ENCODE measurements at regions not wholly inside any gene's neighbourhood (a gene's known extent, or its start where the extent isn't known, plus 50 kb on each side); places are given as distances from the start of the nearest gene placed in this dataset.
"Not testable (repeated sequence)": the region's sequence is repeated elsewhere in the genome, so short reads cannot be mapped to it uniquely, and the experiment has no call there.

DNA sequence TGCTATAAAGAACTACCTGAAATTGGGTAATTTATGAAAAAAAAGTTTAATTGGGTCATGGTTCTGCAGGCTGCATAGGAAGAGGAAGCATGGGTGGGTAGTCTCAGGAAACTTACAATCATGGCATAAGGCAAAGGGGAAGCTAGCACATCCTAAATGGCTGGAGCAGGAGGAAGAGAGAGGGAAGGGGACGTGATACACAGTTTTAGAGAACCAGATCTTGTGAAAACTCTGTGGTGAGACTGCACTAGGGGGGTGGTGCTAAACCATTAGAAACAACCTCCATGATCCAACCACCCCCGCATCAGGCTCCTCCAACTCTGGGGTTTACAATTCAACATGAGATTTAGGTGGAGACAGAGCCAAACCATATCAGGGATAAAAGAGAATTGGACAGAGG, 624.2 kb downstream of the PRR16 start:
- H3K36me3 ChIP-seq: no peaks in the 10 kb centered on the region
- DNase-seq: no peak
- H3K4me3 ChIP-seq: no peak overlapping the region
- no peak for TF ChIP-seq POLR2A (IDR thresholded peaks at IDR 0.05)
- TF ChIP-seq, protein P1, sequence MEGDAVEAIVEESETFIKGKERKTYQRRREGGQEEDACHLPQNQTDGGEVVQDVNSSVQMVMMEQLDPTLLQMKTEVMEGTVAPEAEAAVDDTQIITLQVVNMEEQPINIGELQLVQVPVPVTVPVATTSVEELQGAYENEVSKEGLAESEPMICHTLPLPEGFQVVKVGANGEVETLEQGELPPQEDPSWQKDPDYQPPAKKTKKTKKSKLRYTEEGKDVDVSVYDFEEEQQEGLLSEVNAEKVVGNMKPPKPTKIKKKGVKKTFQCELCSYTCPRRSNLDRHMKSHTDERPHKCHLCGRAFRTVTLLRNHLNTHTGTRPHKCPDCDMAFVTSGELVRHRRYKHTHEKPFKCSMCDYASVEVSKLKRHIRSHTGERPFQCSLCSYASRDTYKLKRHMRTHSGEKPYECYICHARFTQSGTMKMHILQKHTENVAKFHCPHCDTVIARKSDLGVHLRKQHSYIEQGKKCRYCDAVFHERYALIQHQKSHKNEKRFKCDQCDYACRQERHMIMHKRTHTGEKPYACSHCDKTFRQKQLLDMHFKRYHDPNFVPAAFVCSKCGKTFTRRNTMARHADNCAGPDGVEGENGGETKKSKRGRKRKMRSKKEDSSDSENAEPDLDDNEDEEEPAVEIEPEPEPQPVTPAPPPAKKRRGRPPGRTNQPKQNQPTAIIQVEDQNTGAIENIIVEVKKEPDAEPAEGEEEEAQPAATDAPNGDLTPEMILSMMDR (IDR thresholded peaks at IDR 0.05): no peak
- WGBS (ENCODE audit: insufficient coverage, low coverage, low lambda C conversion rate, missing lambda C conversion rate): 36% methylated on average over 1 of the region's 2 CpGs
- no peaks in the 10 kb centered on the region for H3K27me3 ChIP-seq
- ATAC-seq: no peak
- H3K9me3 ChIP-seq: no peaks in the 10 kb centered on the region
- H3K4me1 ChIP-seq: no peaks in the 10 kb centered on the region
- intact Hi-C loops (cut with DNase I): no loop called here
- no peak overlapping the region for H3K27ac ChIP-seq

DNA sequence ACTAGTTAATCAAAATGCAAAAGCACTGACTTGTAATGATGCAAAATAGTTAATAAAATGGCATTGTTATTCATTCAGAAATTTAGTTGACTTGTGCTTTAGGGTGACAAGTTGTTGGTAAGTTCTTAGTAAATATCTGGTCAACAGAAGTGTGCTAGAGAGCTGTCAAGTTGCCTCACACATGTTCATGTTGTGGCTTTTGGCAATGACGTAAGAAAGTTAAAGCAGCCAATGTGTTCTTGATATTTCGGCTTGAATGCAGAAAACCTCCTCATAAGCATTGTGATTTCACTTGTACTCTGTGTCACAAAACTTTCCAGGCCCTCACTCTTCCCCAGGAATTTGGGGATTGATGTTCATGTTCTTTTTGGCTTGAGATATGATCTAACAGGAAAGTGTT, 626.7 kb downstream of the PRR16 start:
- Histone ChIP-seq H3K27me3 (no peaks in the 10 kb centered on the region), H3K27ac (no peak overlapping the region), H3K4me1 (no peaks in the 10 kb centered on the region), H3K36me3 (no peaks in the 10 kb centered on the region), H3K4me3 (no peak overlapping the region), H3K9me3 (no peaks in the 10 kb centered on the region)
- intact Hi-C loops (cut with DNase I): no loop called here
- 43% methylated on average over 1 of the region's 2 CpGs for WGBS (ENCODE audit: insufficient coverage, low coverage, low lambda C conversion rate, missing lambda C conversion rate)
- no peak for TF ChIP-seq POLR2A (IDR thresholded peaks at IDR 0.05)
- TF ChIP-seq, protein P1 (IDR thresholded peaks at IDR 0.05): no peak
- DNase-seq (no peak), ATAC-seq (no peak)

DNA sequence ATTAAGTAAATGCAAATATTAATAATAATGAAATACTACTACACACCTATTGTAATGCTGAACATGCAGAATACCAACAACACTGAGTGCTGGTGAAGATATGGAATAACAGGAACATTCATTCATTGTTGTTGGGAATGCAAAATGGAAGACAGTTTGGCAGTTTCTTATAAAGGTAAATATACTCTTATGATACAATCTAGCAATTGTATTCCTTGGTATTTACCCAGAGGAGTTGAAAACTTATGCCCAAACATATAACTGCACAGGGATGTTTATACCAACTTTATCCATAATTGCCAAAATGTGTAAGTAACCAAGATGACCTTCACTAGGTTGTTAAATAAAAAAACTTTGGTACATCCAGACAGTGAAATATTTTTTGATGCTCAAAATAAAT, 636.8 kb downstream of the PRR16 start:
- Histone ChIP-seq H3K9me3 (no peaks in the 10 kb centered on the region), H3K27ac (no peak overlapping the region), H3K4me3 (no peak overlapping the region), H3K27me3 (no peaks in the 10 kb centered on the region), H3K36me3 (no peaks in the 10 kb centered on the region), H3K4me1 (no peaks in the 10 kb centered on the region)
- no peak for ATAC-seq
- TF ChIP-seq, protein P1 (IDR thresholded peaks at IDR 0.05): no peak
- no peak for TF ChIP-seq POLR2A (IDR thresholded peaks at IDR 0.05)
- intact Hi-C loops (cut with DNase I): no loop called here
- DNase-seq: no peak

DNA sequence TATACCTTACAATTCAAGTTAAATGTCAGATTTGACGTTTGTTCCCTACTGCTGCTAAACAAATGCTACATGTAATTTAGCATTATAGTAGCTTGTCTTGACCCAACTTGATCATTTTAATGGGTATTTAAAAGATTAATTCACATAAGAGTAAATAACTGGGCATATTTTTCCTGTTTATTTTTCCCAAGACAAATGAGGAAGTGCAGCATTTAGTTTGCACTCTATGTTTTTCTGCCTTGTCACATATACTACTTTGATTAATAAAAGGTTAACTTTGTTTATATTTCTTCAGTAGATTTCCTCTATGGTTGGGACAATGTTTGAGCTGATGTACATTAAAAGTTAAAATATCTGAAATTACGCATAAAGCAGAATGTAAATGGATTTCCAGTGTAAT, 641.8 kb downstream of the PRR16 start:
- intact Hi-C loops (cut with DNase I): no loop called here
- no peak overlapping the region for H3K4me3 ChIP-seq
- H3K36me3 ChIP-seq: no peaks in the 10 kb centered on the region
- ATAC-seq (no peak), DNase-seq (no peak)
- no peak overlapping the region for H3K27ac ChIP-seq
- 54% methylated on average over 2 of the region's 2 CpGs for WGBS (ENCODE audit: insufficient coverage, low coverage, low lambda C conversion rate, missing lambda C conversion rate)
- no peaks in the 10 kb centered on the region for H3K9me3 ChIP-seq
- no peaks in the 10 kb centered on the region for H3K27me3 ChIP-seq
- TF ChIP-seq, protein P1 (IDR thresholded peaks at IDR 0.05): no peak
- no peak for TF ChIP-seq POLR2A (IDR thresholded peaks at IDR 0.05)
- no peaks in the 10 kb centered on the region for H3K4me1 ChIP-seq

DNA sequence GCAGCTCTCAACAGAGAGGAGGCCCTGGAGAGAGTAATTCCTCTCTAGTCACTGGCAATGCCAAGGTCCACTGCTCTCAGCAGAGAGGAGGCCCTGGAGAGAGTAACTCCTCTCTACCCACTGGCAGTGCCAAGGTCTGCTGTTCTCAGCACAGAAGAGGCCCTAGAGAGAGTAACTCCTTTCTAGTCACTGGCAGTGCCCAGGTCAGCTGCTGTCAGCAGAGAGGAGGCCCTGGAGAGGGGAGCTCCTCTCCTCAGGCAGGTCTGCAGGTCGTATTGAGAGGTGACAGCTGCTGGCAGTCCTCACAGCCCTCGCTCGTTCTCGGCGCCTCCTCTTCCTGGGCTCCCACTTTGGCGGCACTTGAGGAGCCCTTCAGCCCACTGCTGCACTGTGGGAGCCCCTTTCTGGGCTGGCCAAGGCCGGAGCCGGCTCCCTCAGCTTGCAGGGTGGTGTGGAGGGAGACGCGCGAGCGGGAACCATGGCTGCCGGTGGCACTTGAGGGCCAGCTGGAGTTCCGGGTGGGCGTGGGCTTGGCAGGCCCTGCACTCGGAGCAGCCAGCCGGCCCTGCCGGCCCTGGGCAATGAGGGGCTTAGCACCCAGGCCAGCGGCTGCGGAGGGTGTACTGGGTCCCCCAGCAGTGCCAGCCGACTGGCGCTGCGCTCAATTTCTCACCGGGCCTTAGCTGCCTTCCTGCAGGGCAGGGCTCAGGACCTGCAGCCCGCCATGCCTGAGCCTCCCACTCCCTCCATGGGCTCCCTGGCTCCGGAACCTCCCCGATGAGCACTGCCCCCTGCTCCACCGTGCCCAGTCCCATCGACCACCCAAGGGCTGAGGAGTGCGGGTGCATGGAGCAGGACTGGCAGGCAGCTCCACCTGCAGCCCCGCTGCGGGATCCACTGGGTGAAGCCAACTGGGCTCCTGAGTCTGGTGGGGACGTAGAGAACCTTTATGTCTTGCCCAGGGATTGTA, 642.9 kb downstream of the PRR16 start:
- H3K4me3 ChIP-seq; H3K36me3 ChIP-seq; H3K27ac ChIP-seq; H3K4me1 ChIP-seq; intact Hi-C loops (cut with DNase I); H3K27me3 ChIP-seq; H3K9me3 ChIP-seq; DNase-seq: not testable (repeated sequence)
- peak in 2 of 4 donors; percentile 11 to 18 for ATAC-seq
- no CpG with 5 or more reads among the region's 33 CpGs for WGBS (ENCODE audit: insufficient coverage, low coverage, low lambda C conversion rate, missing lambda C conversion rate)
